NCI-H345 treated with DMSO at 0.1 percent for 48 hours (cell line): ENCODE measurements at regions not wholly inside any gene's neighbourhood (a gene's known extent, or its start where the extent isn't known, plus 50 kb on each side); places are given as distances from the start of the nearest gene placed in this dataset.
A peak's percentile ranks its signal among the peaks of the same experiment; 100 is the strongest.
"Not testable (repeated sequence)": the region's sequence is repeated elsewhere in the genome, so short reads cannot be mapped to it uniquely, and the experiment has no call there.

Source experiments
- DNase-seq: peaks from one replicate; lab custom pipeline; 2025; ENCODE audit not compliant: unreplicated experiment; lab: John Stamatoyannopoulos, UW

DNA sequence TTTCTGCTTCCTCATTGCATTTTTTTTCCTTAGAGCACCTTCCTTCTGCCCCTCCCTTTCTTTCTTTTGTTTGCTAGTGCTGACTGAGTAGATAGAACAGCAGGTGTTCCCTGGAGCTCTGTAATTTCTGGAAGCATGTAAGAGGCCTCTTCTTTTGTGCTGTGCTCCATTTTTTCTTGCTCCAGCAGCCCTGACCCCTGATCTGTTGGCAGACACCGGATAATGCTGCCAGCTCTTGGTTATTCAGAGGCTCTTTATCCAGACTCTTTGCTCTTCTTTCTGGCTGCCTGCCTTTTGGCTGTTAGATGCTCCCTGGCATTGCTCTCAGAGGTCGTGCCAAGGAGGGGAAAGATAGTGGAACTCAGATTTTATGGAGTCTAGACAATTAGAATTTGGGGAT, 104.4 kb upstream of the RBMS3 start:
- peak; percentile 29 for DNase-seq

- no peak for DNase-seq
These were observed 101.8 kb upstream of the RBMS3 start for GRCh38 chr3:29178809-29179793.

- no peak for DNase-seq
These were observed 99.6 kb upstream of the RBMS3 start for GRCh38 chr3:29181149-29181780.

GRCh38 chr3:29181872-29182271, 99.0 kb upstream of the RBMS3 start:
- DNase-seq: no peak

GRCh38 chr3:29182828-29183227, 98.0 kb upstream of the RBMS3 start:
- not testable (repeated sequence) for DNase-seq

- DNase-seq: no peak
These were observed 97.4 kb upstream of the RBMS3 start for GRCh38 chr3:29183346-29184087.

- no peak for DNase-seq
These were observed 95.2 kb upstream of the RBMS3 start for GRCh38 chr3:29185706-29186105.

DNA sequence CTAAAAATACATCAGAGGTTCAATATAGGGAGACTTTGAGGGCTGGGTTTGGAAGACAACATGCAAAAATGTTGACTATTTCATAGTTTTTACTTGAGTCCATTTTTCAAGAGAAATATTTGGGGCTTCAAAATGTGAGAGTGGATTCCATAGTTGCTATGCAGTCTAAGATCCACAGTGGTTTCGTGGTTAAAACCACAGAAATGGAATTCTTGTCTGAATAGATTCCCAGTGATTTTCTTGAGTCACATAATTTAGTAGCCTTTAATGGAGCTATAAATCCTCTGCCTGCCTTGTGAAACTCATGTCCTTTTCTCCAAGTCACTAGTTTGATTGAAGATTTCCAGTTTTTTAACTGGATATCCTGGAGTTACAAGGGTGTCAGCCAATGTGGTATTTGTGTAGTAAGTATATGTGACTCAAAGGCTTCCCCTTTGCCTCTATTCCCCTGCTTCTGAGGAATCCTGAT, 94.7 kb upstream of the RBMS3 start:
- DNase-seq: no peak

DNA sequence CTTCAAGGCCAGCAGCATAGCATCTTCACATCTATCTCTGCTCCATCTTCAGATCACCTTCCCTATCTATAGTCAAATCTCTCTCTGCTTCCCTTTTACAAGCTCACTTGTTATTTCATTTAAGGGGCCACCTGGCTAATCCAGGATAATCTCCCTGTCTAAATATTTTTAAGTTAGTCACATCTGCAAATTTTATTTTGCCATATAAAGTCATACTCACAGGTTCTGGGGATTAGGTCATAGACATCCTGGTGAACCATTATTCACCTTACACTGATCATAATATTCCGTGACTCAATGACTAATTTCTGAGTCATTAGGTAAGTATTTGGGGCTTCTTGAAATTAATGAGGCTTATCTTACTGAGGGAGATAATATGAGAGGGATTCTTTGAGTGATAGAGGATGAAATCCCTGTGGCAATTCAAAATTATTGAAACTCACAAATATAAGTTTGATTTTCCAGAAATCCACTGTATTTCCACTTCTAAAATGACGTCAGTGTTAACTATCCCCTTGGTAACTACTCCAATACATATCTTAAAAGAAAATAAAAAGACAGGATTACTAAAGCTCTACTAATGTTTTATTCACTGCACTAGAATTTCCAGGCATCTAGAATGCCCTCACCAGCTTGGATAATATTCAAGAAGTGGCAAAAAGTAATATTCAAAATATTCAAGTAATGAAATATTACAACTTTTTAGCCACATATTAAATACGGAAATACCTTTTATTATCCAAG, 93.7 kb upstream of the RBMS3 start:
- DNase-seq: no peak

DNA sequence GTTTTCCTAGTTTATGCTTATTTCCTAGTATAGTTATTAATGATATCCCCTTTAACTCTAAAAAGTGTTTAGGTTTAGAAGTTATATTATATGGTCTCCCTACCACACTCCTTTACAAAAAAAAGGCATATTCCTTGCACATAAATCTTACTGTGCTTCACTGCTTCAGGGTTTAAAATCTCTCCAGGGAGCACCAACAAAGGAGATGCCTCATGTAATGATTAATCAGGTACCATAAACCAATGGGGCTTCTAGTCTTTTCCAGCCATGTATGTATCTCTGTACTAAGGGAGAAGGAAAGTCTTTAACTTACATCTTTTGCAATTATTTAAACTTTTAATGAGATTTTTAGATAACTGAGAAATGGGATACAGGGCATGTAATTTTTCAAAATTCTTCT, 91.5 kb upstream of the RBMS3 start:
- DNase-seq: no peak

DNA sequence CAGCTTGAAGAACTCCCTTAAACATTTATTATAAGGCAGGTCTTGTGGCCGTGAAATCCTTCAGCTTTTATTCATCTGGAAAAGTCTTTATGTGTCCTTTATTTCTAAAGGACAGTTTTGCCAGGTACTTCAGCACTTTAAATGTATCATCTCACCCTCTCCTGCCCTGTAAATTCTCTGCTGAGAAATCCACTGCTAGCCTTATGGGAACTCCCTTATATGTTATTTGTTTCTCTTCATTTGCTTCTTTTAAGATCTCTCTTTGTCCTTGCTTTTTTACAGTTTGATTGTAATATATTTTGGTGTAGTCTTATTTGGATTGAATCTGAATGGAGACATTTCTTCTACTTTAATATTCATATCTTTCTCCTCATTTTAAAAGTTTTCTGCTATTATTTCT, 86.7 kb upstream of the RBMS3 start:
- DNase-seq: no peak

DNA sequence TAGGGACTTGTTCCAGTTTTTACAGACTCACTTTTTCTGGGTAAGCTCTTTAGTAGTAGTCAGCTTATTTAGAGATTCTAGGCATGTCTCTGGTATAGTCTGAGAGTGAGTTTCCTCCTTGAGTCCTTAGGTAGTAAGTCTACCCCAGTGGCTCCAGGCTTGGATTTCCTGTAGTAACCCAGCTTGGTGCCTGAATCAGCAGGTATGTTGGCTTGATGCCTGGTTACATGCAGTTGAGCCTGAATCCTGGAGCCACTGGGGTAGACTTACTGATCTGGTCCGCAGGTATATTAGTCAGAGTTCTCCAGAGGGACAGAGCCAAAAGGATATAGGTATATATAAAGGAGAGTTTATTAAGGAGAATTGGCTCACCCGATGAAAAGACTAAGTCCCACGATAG, 85.8 kb upstream of the RBMS3 start:
- no peak for DNase-seq

GRCh38 chr3:29201604-29202003, 79.3 kb upstream of the RBMS3 start:
- no peak for DNase-seq

GRCh38 chr3:29202378-29202777, 78.5 kb upstream of the RBMS3 start:
- no peak for DNase-seq

DNA sequence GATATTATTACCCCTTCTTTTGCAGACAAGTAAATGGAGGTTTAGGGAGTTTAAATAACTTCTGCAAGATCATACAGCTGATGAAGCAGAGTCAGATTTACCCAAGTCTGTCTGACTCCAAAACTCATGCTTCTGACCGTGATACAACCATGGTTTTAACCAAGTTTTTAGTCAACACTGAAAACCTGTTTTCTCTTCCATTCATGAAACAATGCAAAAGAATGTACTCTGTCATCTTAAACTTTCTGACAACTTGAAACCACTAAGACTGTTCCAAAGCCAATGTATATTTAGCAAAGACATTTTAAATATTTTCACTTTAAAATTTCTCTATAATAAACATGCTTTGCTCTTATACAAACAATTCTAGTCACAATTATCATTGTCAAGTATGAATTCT, 77.0 kb upstream of the RBMS3 start:
- DNase-seq: no peak

GRCh38 chr3:29207427-29207826, 73.4 kb upstream of the RBMS3 start:
- no peak for DNase-seq

- DNase-seq: no peak
These were observed 68.0 kb upstream of the RBMS3 start for GRCh38 chr3:29212789-29213433.

- DNase-seq: no peak
These were observed 66.7 kb upstream of the RBMS3 start for GRCh38 chr3:29214009-29214658.

DNA sequence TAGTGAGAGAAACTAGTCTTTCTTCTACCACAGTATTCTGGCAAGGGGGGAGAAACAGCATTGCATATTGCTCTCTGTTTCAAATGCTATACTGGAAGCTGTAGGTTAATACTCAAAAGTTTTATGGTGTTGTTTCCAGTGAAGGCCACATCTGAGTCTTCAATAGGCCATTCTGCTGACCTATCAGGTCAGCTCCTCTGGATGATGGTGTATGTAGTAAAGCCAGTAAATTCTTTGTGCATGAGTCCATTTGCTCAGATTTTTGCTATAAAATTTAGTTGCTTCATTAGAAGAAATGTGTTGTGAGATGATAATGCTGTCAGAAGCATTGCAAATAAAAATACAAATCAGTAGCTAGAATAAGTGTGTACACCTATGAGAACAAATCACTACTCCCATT, 64.9 kb upstream of the RBMS3 start:
- no peak for DNase-seq

DNA sequence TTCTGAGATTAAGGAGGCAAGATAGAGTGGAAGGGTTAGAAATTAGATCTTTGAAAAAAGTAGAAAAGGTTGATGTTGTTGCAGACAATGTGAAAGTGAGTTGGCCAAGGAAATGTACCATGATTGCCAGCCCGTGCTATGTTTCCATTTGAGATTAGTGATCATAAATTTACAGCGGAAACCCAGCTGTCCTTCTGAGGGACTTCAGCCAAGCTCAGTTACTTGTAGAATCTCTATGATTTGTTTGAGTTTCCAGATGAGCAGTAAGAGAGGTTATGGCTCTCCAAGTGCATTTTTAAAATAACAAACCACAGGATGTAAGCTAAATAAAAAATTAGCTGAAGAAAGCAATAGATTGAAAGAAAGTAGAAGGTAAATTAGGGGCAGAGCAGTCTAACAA, 54.2 kb upstream of the RBMS3 start:
- DNase-seq: no peak
